Neural cell (in vitro differentiated cells): ENCODE measurements at regions not wholly inside any gene's neighbourhood (a gene's known extent, or its start where the extent isn't known, plus 50 kb on each side); places are given as distances from the start of the nearest gene placed in this dataset.
"Not testable (repeated sequence)": the region's sequence is repeated elsewhere in the genome, so short reads cannot be mapped to it uniquely, and the experiment has no call there.

ENCODE experiments used
- H2AFZ ChIP-seq: fragments of 200-600, 300-800 bp; sonication (generic), shearing (Covaris generic); 2 replicates; pipeline ENCODE4 v1.6.0; 2014; ENCODE audit warnings: low read depth, mild to moderate bottlenecking, antibody characterized with exemption, low read length, moderate library complexity
- H3F3A ChIP-seq: fragments of 200-600 bp; shearing (Covaris generic); 2 replicates; pipeline ENCODE4 v1.6.1; 2016; ENCODE audit warnings: mild to moderate bottlenecking, moderate library complexity, mixed read lengths, antibody characterized with exemption, low read length; ENCODE audit not compliant: insufficient read depth, poor library complexity, severe bottlenecking
- H3K27ac ChIP-seq: fragments of 200-600, 300-800 bp; sonication (generic), shearing (Covaris generic); 2 replicates; pipeline ENCODE4 v1.5.1; 2014; ENCODE audit warnings: mild to moderate bottlenecking, low read length, moderate library complexity
- H3K27me3 ChIP-seq: fragments of 300-800, 200-600 bp; sonication (generic), shearing (Covaris generic); 2 replicates; pipeline ENCODE4 v1.6.0; 2014; ENCODE audit warnings: mild to moderate bottlenecking, low read depth, low read length, moderate library complexity; ENCODE audit not compliant: insufficient read depth
- H3K36me3 ChIP-seq: fragments of 300-800, 200-600 bp; sonication (generic), shearing (Covaris generic); 2 replicates; pipeline ENCODE4 v1.5.1; 2014; ENCODE audit warnings: mild to moderate bottlenecking, antibody characterized with exemption, low read length, moderate library complexity; ENCODE audit not compliant: insufficient read depth
- H3K4me2 ChIP-seq: fragments of 300-800, 200-600 bp; sonication (generic), shearing (Covaris generic); 2 replicates; pipeline ENCODE4 v1.6.0; 2014; ENCODE audit warnings: mild to moderate bottlenecking, low read length
- H3K4me3 ChIP-seq: fragments of 300-800, 200-600 bp; sonication (generic), shearing (Covaris generic); 2 replicates; pipeline ENCODE4 v1.5.1; 2014; ENCODE audit warnings: mild to moderate bottlenecking, low read length, moderate library complexity
- H3K79me2 ChIP-seq: fragments of 200-600 bp; shearing (Covaris generic); replicated peaks from 2 replicates; pipeline ENCODE4 v1.6.0; 2014; ENCODE audit warnings: mild to moderate bottlenecking, low read length, moderate library complexity; ENCODE audit not compliant: insufficient read depth
- H3K9ac ChIP-seq: fragments of 300-800, 200-600 bp; sonication (generic), shearing (Covaris generic); 2 replicates; pipeline ENCODE4 v1.6.1; 2016; ENCODE audit warnings: mild to moderate bottlenecking, low read length, mixed read lengths
- H3K9me2 ChIP-seq: fragments of 200-600 bp; shearing (Covaris generic); 2 replicates; pipeline ENCODE4 v1.6.1; 2016; ENCODE audit warnings: mild to moderate bottlenecking, low read length, mixed read lengths; ENCODE audit not compliant: insufficient read depth
- H3K9me3 ChIP-seq: fragments of 200-600, 300-800 bp; sonication (generic), shearing (Covaris generic); 2 replicates; pipeline ENCODE4 v1.6.1; 2016; ENCODE audit warnings: mild to moderate bottlenecking, mixed run types, low read length, moderate library complexity, mixed read lengths
- H4K20me1 ChIP-seq: fragments of 200-600 bp; shearing (Covaris generic); 2 replicates; pipeline ENCODE4 v1.6.1; 2016; ENCODE audit warnings: mild to moderate bottlenecking, mixed run types; ENCODE audit not compliant: insufficient read depth
- EP300 ChIP-seq: fragments of 450-650 bp; conservative IDR thresholded peaks from 2 replicates; pipeline ENCODE4 v1.6.1; 2014; ENCODE audit warnings: antibody characterized with exemption, mild to moderate bottlenecking, moderate library complexity; ENCODE audit not compliant: poor library complexity, severe bottlenecking
- EZH2 ChIP-seq: fragments of 200-600, 300-800 bp; shearing (Covaris generic), sonication (generic); IDR thresholded peaks from 2 replicates; pipeline ENCODE4 v1.6.1; 2014; ENCODE audit warnings: antibody characterized with exemption, low read length, borderline replicate concordance, mild to moderate bottlenecking; ENCODE audit not compliant: insufficient read depth, poor library complexity, severe bottlenecking
- MXI1 ChIP-seq: fragments of 450-650 bp; conservative IDR thresholded peaks from 2 replicates; pipeline ENCODE4 v1.6.1; 2014; ENCODE audit warnings: antibody characterized with exemption, mild to moderate bottlenecking; ENCODE audit not compliant: poor library complexity, severe bottlenecking
- POLR2AphosphoS5 ChIP-seq: IDR thresholded peaks from 2 replicates; pipeline ENCODE4 v1.6.1; 2012
- RAD21 ChIP-seq: fragments of 450-650 bp; conservative IDR thresholded peaks from 2 replicates; pipeline ENCODE4 v1.6.1; 2014; ENCODE audit warnings: antibody characterized with exemption, mild to moderate bottlenecking, moderate library complexity
- REST ChIP-seq: IDR thresholded peaks from 2 replicates; pipeline ENCODE4 v1.6.1; 2012; ENCODE audit warnings: borderline replicate concordance
- SMC3 ChIP-seq: fragments of 450-650 bp; conservative IDR thresholded peaks from 2 replicates; pipeline ENCODE4 v1.6.1; 2014; ENCODE audit warnings: antibody characterized with exemption, mild to moderate bottlenecking, moderate library complexity; ENCODE audit not compliant: poor library complexity
- TAF1 ChIP-seq: IDR thresholded peaks from 2 replicates; pipeline ENCODE4 v1.6.1; 2012; ENCODE audit warnings: low read depth
- TF ChIP-seq, protein P1 (sequence below): fragments of 450-650 bp; IDR thresholded peaks from 2 replicates; pipeline ENCODE4 v1.5.1; 2014; ENCODE audit warnings: antibody characterized with exemption, mild to moderate bottlenecking, moderate library complexity; ENCODE audit not compliant: poor library complexity, severe bottlenecking

- H3K9me2 ChIP-seq, result not testable (repeated sequence)
Observed at GRCh38 chr2:2773080-2773479, 442.0 kb upstream of the MYT1L start.

GRCh38 chr2:2771721-2772411, 440.8 kb upstream of the MYT1L start:
- H3K27ac ChIP-seq, result no peak overlapping the region
- no peak overlapping the region for H3K4me2 ChIP-seq
- H3K4me3 ChIP-seq, result no peak overlapping the region
- no peaks in the 10 kb centered on the region for H3K27me3 ChIP-seq
- no peaks in the 10 kb centered on the region for H3K9me2 ChIP-seq
- H2AFZ ChIP-seq, result no peak overlapping the region
- TF ChIP-seq EZH2 (no peak), MXI1 (no peak), REST (no peak), TAF1 (no peak), EP300 (no peak), RAD21 (no peak), POLR2AphosphoS5 (no peak), SMC3 (no peak)
- TF ChIP-seq, protein P1, sequence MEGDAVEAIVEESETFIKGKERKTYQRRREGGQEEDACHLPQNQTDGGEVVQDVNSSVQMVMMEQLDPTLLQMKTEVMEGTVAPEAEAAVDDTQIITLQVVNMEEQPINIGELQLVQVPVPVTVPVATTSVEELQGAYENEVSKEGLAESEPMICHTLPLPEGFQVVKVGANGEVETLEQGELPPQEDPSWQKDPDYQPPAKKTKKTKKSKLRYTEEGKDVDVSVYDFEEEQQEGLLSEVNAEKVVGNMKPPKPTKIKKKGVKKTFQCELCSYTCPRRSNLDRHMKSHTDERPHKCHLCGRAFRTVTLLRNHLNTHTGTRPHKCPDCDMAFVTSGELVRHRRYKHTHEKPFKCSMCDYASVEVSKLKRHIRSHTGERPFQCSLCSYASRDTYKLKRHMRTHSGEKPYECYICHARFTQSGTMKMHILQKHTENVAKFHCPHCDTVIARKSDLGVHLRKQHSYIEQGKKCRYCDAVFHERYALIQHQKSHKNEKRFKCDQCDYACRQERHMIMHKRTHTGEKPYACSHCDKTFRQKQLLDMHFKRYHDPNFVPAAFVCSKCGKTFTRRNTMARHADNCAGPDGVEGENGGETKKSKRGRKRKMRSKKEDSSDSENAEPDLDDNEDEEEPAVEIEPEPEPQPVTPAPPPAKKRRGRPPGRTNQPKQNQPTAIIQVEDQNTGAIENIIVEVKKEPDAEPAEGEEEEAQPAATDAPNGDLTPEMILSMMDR, result no peak
- no peaks in the 10 kb centered on the region for H3K79me2 ChIP-seq
- no peaks in the 10 kb centered on the region for H3K9me3 ChIP-seq
- H4K20me1 ChIP-seq, result no peaks in the 10 kb centered on the region
- H3K9ac ChIP-seq, result no peak overlapping the region
- H3K36me3 ChIP-seq, result no peaks in the 10 kb centered on the region
- H3F3A ChIP-seq, result no peaks in the 10 kb centered on the region

More at GRCh38 chr2:2773080-2773479, 442.0 kb upstream of the MYT1L start:
- H2AFZ ChIP-seq, H3K4me2 ChIP-seq, H3K27ac ChIP-seq, H3K9me3 ChIP-seq, H3K27me3 ChIP-seq, H4K20me1 ChIP-seq, H3K79me2 ChIP-seq, H3K36me3 ChIP-seq, H3K9ac ChIP-seq, H3K4me3 ChIP-seq, H3F3A ChIP-seq: not testable (repeated sequence)
